OCI-LY3 (cell line): ENCODE measurements at regions not wholly inside any gene's neighbourhood (a gene's known extent, or its start where the extent isn't known, plus 50 kb on each side); places are given as distances from the start of the nearest gene placed in this dataset.

ENCODE experiments used
- EZH2phosphoT487 ChIP-seq: fragments of 200-600 bp; shearing (Covaris generic); IDR thresholded peaks from 2 replicates; pipeline ENCODE4 v1.6.1; 2018; ENCODE audit warnings: antibody characterized with exemption, mixed run types, low read depth
- TF ChIP-seq, protein P1 (sequence below): fragments of 200-600, 300-600 bp; sonication (generic); IDR thresholded peaks from 2 replicates; pipeline ENCODE4 v1.5.1; 2014; ENCODE audit warnings: antibody characterized with exemption, low read length, low read depth

DNA sequence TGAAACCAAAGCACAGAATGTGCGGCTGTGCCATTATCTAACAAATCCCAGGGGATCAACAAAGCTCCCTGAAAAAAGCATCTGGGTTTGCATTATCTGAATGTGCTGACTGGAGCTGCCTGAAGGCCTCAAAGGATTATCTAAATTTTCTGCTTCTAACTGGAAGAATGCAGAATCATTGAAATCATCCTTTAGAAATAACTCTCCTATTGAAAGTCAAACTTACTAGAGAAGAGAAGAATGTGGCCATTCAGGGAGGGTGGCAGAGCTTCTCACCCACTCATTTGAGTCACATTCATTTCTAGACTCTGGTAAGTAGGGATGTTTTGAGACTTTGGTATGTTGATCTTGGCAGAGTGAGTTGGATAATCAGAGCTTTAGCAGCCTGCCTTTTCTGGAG lies 220.6 kb upstream of the RGS6 start:
- TF ChIP-seq, protein P1, sequence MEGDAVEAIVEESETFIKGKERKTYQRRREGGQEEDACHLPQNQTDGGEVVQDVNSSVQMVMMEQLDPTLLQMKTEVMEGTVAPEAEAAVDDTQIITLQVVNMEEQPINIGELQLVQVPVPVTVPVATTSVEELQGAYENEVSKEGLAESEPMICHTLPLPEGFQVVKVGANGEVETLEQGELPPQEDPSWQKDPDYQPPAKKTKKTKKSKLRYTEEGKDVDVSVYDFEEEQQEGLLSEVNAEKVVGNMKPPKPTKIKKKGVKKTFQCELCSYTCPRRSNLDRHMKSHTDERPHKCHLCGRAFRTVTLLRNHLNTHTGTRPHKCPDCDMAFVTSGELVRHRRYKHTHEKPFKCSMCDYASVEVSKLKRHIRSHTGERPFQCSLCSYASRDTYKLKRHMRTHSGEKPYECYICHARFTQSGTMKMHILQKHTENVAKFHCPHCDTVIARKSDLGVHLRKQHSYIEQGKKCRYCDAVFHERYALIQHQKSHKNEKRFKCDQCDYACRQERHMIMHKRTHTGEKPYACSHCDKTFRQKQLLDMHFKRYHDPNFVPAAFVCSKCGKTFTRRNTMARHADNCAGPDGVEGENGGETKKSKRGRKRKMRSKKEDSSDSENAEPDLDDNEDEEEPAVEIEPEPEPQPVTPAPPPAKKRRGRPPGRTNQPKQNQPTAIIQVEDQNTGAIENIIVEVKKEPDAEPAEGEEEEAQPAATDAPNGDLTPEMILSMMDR: no peak
- no peak for TF ChIP-seq EZH2phosphoT487
